22Rv1 (cell line): ENCODE measurements at regions not wholly inside any gene's neighbourhood (a gene's known extent, or its start where the extent isn't known, plus 50 kb on each side); places are given as distances from the start of the nearest gene placed in this dataset.
"Not testable (repeated sequence)": the region's sequence is repeated elsewhere in the genome, so short reads cannot be mapped to it uniquely, and the experiment has no call there.

Experiments
- H3K27ac ChIP-seq: fragments of 450-650 bp; 2 replicates; pipeline ENCODE4 v1.5.1; 2017
- ZFX ChIP-seq: fragments of 450-650 bp; IDR thresholded peaks from 2 replicates; pipeline ENCODE4 v1.6.1; 2017; ENCODE audit warnings: antibody characterized with exemption, borderline replicate concordance
- TF ChIP-seq, protein P1 (sequence below): fragments of 450-650 bp; IDR thresholded peaks from 2 replicates; pipeline ENCODE4 v1.5.1; 2017; ENCODE audit warnings: mild to moderate bottlenecking

DNA sequence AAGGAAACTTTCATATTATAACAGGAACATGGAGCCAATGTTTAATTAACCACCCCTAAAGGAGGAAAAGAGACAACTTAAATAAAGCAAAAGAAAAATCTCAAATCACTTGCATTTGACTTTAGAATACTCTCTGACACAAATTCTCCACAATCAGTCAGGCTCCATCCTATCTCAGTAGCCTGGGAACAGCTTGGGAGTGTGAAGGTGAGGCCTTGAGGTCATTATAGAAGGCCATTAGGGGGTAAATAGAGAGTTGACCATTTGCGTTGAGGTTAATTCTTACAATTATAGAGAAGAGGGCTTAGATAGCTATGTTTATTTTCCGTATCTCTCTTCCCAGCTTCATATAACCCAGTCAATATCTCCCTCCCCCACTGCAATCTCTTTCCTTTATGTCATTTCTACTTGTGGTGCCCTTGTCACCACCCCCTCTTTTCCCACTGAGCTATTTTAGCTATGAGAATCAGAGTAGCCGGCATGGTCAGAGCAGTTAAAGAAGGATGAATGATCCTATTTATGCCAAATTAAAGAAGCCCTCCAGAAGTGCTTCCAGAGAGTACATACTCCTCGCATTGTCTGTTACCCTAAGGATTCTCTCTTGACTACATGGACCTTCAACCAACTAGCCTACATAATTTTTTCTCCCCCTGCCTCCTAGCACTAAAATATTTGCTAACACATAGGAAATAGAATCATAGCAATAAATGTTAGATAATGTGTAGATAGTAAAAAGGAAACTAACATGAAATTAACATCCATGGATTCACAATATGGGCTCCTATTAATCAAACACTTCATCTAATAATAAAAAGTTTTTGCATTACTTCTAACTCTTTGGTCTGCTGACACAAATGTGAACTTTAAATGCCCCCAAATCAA, 135.2 kb upstream of the KRR1 start:
- no peak for TF ChIP-seq ZFX
- H3K27ac ChIP-seq, result no peak overlapping the region

DNA sequence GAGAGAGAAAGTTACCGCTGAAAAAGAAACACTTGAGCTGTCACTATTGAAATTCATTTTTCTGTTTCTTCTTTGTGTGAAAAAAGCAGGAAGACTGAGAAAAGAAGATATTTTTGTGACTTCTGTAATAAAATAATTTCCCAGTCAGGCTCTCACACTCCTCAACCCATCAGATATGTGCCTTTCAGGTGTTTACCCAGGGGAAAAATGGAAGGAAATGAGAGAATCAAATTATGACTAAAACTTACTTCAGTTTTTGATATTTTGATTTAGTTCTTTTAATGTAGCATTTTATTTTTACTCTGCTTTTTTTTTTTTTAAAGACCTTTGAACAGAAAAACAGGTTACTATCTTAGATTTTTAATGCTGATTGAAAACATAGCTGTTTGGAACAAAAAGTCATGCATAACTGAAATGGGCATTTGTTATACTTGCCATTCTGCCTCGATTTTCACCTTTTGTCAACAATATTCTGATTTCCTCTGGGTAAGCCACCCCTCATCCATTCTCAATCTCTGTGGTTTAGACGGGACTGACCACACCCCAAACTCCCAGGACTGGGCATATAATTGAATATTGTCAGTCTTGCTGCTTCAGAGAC, 133.2 kb upstream of the KRR1 start:
- H3K27ac ChIP-seq, result no peak overlapping the region
- TF ChIP-seq ZFX, result no peak
- TF ChIP-seq, protein P1, sequence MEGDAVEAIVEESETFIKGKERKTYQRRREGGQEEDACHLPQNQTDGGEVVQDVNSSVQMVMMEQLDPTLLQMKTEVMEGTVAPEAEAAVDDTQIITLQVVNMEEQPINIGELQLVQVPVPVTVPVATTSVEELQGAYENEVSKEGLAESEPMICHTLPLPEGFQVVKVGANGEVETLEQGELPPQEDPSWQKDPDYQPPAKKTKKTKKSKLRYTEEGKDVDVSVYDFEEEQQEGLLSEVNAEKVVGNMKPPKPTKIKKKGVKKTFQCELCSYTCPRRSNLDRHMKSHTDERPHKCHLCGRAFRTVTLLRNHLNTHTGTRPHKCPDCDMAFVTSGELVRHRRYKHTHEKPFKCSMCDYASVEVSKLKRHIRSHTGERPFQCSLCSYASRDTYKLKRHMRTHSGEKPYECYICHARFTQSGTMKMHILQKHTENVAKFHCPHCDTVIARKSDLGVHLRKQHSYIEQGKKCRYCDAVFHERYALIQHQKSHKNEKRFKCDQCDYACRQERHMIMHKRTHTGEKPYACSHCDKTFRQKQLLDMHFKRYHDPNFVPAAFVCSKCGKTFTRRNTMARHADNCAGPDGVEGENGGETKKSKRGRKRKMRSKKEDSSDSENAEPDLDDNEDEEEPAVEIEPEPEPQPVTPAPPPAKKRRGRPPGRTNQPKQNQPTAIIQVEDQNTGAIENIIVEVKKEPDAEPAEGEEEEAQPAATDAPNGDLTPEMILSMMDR, result no peak

- H3K27ac ChIP-seq, result not testable (repeated sequence)
These were observed 131.7 kb upstream of the KRR1 start for GRCh38 chr12:75643119-75643518.

GRCh38 chr12:75642226-75642625, 130.8 kb upstream of the KRR1 start:
- no peak overlapping the region for H3K27ac ChIP-seq

DNA sequence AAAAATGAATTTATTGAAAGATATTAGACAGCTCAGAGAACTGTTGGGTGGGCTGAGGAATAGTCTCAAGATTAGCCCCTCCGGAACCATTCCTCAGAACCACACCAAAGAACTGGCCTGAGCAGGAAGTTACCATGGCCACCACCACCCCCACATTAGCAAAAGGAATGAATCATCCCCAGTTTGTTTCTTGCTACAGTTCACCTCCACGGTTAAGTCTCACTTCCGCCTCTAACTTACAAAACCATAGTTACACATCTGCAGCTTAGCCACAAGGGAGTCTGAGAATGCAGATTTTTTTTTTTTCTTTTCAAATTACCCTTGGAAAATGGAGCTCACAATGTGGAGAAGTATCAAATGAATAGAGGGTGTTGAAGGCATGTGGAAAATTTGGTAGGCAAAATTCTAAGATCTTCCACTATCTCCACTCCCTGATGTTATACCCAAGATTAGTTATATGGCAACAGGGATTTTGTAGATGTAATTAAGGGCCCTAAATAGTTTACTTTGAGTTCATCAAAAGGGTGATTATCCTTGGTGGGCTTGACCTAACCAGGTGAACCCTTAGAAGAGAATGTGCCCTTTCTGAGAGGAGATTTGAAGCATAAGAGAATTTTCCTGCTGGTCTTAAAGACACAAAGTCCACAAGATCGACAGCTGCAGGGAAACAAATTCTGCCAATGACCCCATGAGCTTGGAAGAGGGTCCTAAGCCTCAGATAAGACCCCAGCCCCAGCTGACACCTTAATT, 129.8 kb upstream of the KRR1 start:
- no peak overlapping the region for H3K27ac ChIP-seq
- no peak for TF ChIP-seq ZFX
- TF ChIP-seq, protein P1, result no peak

More at GRCh38 chr12:75642226-75642625, 130.8 kb upstream of the KRR1 start:
- TF ChIP-seq ZFX, result no peak
- TF ChIP-seq, protein P1, result no peak

- TF ChIP-seq, protein P1, result no peak
- no peak for TF ChIP-seq ZFX
- H3K27ac ChIP-seq, result no peak overlapping the region
These were observed 127.4 kb upstream of the KRR1 start for GRCh38 chr12:75638792-75639191.

DNA sequence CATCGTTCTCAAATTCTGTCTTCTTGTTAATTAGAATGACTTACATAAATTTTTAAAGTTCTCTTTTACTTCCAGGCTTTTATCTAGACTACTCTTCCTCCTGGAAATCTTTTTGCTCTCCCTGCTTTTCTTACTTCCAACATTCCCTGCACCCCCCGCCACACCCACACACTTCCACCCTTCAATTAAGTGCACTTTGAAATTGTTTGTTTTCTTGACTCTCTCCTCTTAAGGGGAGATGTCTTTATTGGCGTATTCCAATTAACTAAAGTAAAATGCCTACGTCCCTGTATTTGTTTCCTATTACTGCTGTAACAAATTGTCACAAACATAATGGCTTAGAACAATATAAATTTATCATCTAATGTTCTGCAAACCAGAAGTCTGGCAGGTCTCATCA, 125.2 kb upstream of the KRR1 start:
- no peak for TF ChIP-seq ZFX
- TF ChIP-seq, protein P1, result no peak
- H3K27ac ChIP-seq, result no peak overlapping the region
